Liver (tissue), 7 donors: ENCODE measurements at regions not wholly inside any gene's neighbourhood (a gene's known extent, or its start where the extent isn't known, plus 50 kb on each side); places are given as distances from the start of the nearest gene placed in this dataset.
"Not testable (repeated sequence)": the region's sequence is repeated elsewhere in the genome, so short reads cannot be mapped to it uniquely, and the experiment has no call there.

Experiments used
- DNase-seq: peaks from one replicate; pipeline ENCODE4 v3.0.0-alpha.2; 2017; ENCODE audit warnings: low spot score
- H3K27ac ChIP-seq, 2 donors: one replicate each; pipeline ENCODE4 v1.7.0; 2013; ENCODE audit warnings: inconsistent platforms in 2 of 2, low read length in 2 of 2, control low read depth in 1 of 2, low read depth in 1 of 2, mild to moderate bottlenecking in 1 of 2
- H3K27me3 ChIP-seq, 4 donors: one replicate each; pipeline versions ENCODE4 v1.6.1 to v1.7.0; 2013; ENCODE audit warnings: low read length in 3 of 4, inconsistent platforms in 1 of 4, mild to moderate bottlenecking in 1 of 4, moderate library complexity in 1 of 4; ENCODE audit not compliant: control insufficient read depth in 4 of 4, insufficient read depth in 4 of 4
- H3K36me3 ChIP-seq, 4 donors: one replicate each; pipeline versions ENCODE4 v1.6.1 to v1.7.0; 2013; ENCODE audit warnings: low read length in 3 of 4, mild to moderate bottlenecking in 3 of 4, low read depth in 1 of 4, moderate library complexity in 1 of 4; ENCODE audit not compliant: control insufficient read depth in 4 of 4, insufficient read depth in 3 of 4
- H3K4me1 ChIP-seq, 4 donors: one replicate each; pipeline versions ENCODE4 v1.6.1 to v1.7.0; 2013; ENCODE audit warnings: low read length in 3 of 4, mild to moderate bottlenecking in 3 of 4, moderate library complexity in 1 of 4; ENCODE audit not compliant: control insufficient read depth in 4 of 4, insufficient read depth in 4 of 4
- H3K4me3 ChIP-seq, 3 donors: one replicate each; pipeline versions ENCODE4 v1.6.1 to v1.7.0; 2013; ENCODE audit warnings: low read length in 3 of 3, control low read depth in 1 of 3, low read depth in 1 of 3, mild to moderate bottlenecking in 1 of 3
- H3K9ac ChIP-seq, 2 donors: one replicate each; pipeline ENCODE4 v1.7.0; 2013; ENCODE audit warnings: low read length in 2 of 2, mild to moderate bottlenecking in 2 of 2, moderate library complexity in 2 of 2, control low read depth in 1 of 2, low read depth in 1 of 2
- H3K9me3 ChIP-seq, 4 donors: one replicate each; pipeline versions ENCODE4 v1.6.1 to v1.7.0; 2013; ENCODE audit warnings: low read length in 3 of 4; ENCODE audit not compliant: control insufficient read depth in 4 of 4
- EGR1 ChIP-seq, 2 donors: IDR thresholded peaks; 2 replicates each; pipeline ENCODE4 v1.6.1; 2016 to 2018; ENCODE audit warnings: antibody characterized with exemption in 2 of 2, low read depth in 2 of 2
- FOXA1 ChIP-seq: IDR thresholded peaks from 2 replicates; pipeline ENCODE4 v1.6.1; 2016; ENCODE audit warnings: antibody characterized with exemption
- HNF4A ChIP-seq, 2 donors: conservative IDR thresholded peaks; 2 replicates each; pipeline ENCODE4 v1.6.1; 2016; ENCODE audit warnings: antibody characterized with exemption in 2 of 2, mild to moderate bottlenecking in 2 of 2
- HNF4G ChIP-seq: IDR thresholded peaks from 2 replicates; pipeline ENCODE4 v1.6.1; 2016; ENCODE audit warnings: antibody characterized with exemption
- JUND ChIP-seq, 2 donors: IDR thresholded peaks; 2 replicates each; pipeline ENCODE4 v1.6.1; 2016; ENCODE audit warnings: antibody characterized with exemption in 2 of 2
- MAX ChIP-seq: IDR thresholded peaks from 2 replicates; pipeline ENCODE4 v1.6.1; 2016; ENCODE audit warnings: antibody characterized with exemption
- RAD21 ChIP-seq, 2 donors: IDR thresholded peaks; 2 replicates each; pipeline ENCODE4 v1.6.1; 2016; ENCODE audit warnings: antibody characterized with exemption in 2 of 2, mild to moderate bottlenecking in 2 of 2
- RXRA ChIP-seq, 2 donors: IDR thresholded peaks; 2 replicates each; pipeline ENCODE4 v1.6.1; 2017 to 2018; ENCODE audit warnings: antibody characterized with exemption in 2 of 2, mild to moderate bottlenecking in 1 of 2
- SP1 ChIP-seq: IDR thresholded peaks from 2 replicates; pipeline ENCODE4 v1.6.1; 2018; ENCODE audit warnings: antibody characterized with exemption, mild to moderate bottlenecking
- YY1 ChIP-seq: IDR thresholded peaks from 2 replicates; pipeline ENCODE4 v1.6.1; 2016; ENCODE audit warnings: antibody characterized with exemption, mild to moderate bottlenecking
- WGBS: extraction: QIAGEN DNeasy Blood & Tissue Kit; methylation state at CpG from one replicate; pipeline ENCODE4 v1.1.7; 2013; 5-methylcytosine and 5-hydroxymethylcytosine counted together
- donor health status: healthy.
- donor health status: healthy.
- donor health status: healthy.
- donor health status: healthy.

- peaks cover 3 to 24% (median 18%) of the 10 kb centered on the region in 4 donors for H3K4me1 ChIP-seq
- H3K9ac ChIP-seq, result peak overlapping the region in 1 of 2 donors; percentile 53
- peak overlapping the region; percentile 5 to 50 for H3K27ac ChIP-seq
- WGBS, result 63% methylated on average over 2 of the region's 2 CpGs
- TF ChIP-seq JUND (IDR thresholded peaks at IDR 0.05) (peak in 1 of 2 donors; percentile 16), MAX (no peak), HNF4A (conservative IDR thresholded peaks at IDR 0.05) (peak; percentile 43 to 56), RXRA (IDR thresholded peaks at IDR 0.05) (peak; percentile 22 to 23), RAD21 (IDR thresholded peaks at IDR 0.05) (peak; percentile 23 to 45), YY1 (peak; percentile 73), EGR1 (IDR thresholded peaks at IDR 0.05; ENCODE audit: low read depth in 2 of 2) (no peak)
- no peak overlapping the region for H3K4me3 ChIP-seq
- no peaks in the 10 kb centered on the region for H3K27me3 ChIP-seq
- H3K36me3 ChIP-seq, result no peaks in the 10 kb centered on the region
- H3K9me3 ChIP-seq, result no peaks in the 10 kb centered on the region
- DNase-seq, result no peak
These were observed 66.4 kb upstream of the TMC1 start for GRCh38 chr9:72454871-72455491.

GRCh38 chr9:72453797-72454196 lies 67.6 kb upstream of the TMC1 start:
- H3K9ac ChIP-seq, result no peak overlapping the region
- peaks cover 1 to 21% (median 16%) of the 10 kb centered on the region in 4 donors for H3K4me1 ChIP-seq
- H3K4me3 ChIP-seq, result no peak overlapping the region
- no peaks in the 10 kb centered on the region for H3K36me3 ChIP-seq
- 70% methylated on average over 3 of the region's 3 CpGs for WGBS
- TF ChIP-seq HNF4G, result no peak
- TF ChIP-seq FOXA1, result no peak
- peak; percentile 7 for TF ChIP-seq SP1
- no peak for TF ChIP-seq HNF4A (conservative IDR thresholded peaks at IDR 0.05)
- H3K27ac ChIP-seq, result no peak overlapping the region
- H3K27me3 ChIP-seq, result no peaks in the 10 kb centered on the region
- no peak for DNase-seq
- no peaks in the 10 kb centered on the region for H3K9me3 ChIP-seq

- H3K27me3 ChIP-seq, H3K4me3 ChIP-seq, DNase-seq, H3K9me3 ChIP-seq, H3K9ac ChIP-seq, H3K4me1 ChIP-seq, H3K27ac ChIP-seq, H3K36me3 ChIP-seq: not testable (repeated sequence)
- 92% methylated on average over 5 of the region's 5 CpGs for WGBS
These were observed 75.2 kb upstream of the TMC1 start for GRCh38 chr9:72446241-72446640.

GRCh38 chr9:72445306-72445995 lies 76.0 kb upstream of the TMC1 start:
- Histone ChIP-seq H3K4me3 (no peak overlapping the region), H3K9me3 (no peaks in the 10 kb centered on the region), H3K27me3 (no peaks in the 10 kb centered on the region), H3K9ac (no peak overlapping the region), H3K36me3 (no peaks in the 10 kb centered on the region), H3K27ac (no peak overlapping the region), H3K4me1 (no peaks in the 10 kb centered on the region)
- WGBS, result 91% methylated on average over 2 of the region's 2 CpGs
- TF ChIP-seq HNF4G, result no peak
- DNase-seq, result no peak
